IMR-90 (cell line): ENCODE measurements at regions not wholly inside any gene's neighbourhood (a gene's known extent, or its start where the extent isn't known, plus 50 kb on each side); places are given as distances from the start of the nearest gene placed in this dataset.

Experiments used
- ATAC-seq: fragments of 200-7000 bp; cut with Tn5 transposase; 2 replicates; pipeline ENCODE4 v1.9.1; 2020; ENCODE audit warnings: low read depth, mild to moderate bottlenecking, moderate library complexity
- BruUV-seq: library from RNA; stranded (reverse); fragments of 400-500 nt; replicated peaks from 2 replicates; lab custom pipeline; 2021; lab: Mats Ljungman, UMichigan
- CTCF ChIA-PET: fragments of 300-600 bp; formaldehyde crosslinking; extraction: SDS; loops from one replicate; lab custom pipeline; 2021; ENCODE audit warnings: antibody characterized with exemption; lab: Yijun Ruan, JAX
- POLR2A ChIA-PET: fragments of 300-600 bp; sonication (Branson Sonifier 250); formaldehyde crosslinking; loops from one replicate; lab custom pipeline; 2022; ENCODE audit warnings: antibody characterized with exemption; ENCODE audit not compliant: unreplicated experiment; lab: Charles Lee
- DNase-seq: peaks from one replicate; pipeline ENCODE4 v3.0.0; 2013
- H2AFZ ChIP-seq: replicated peaks from 2 replicates; pipeline ENCODE3; 2013; ENCODE audit warnings: low read length, mild to moderate bottlenecking; ENCODE audit not compliant: poor library complexity
- H2AK5ac ChIP-seq: 2 replicates; pipeline ENCODE4 v1.6.1; 2013; ENCODE audit warnings: low read depth, low read length, inconsistent platforms
- H2AK9ac ChIP-seq: replicated peaks from 2 replicates; pipeline ENCODE3; 2013; ENCODE audit warnings: mild to moderate bottlenecking, low read depth, low read length, moderate library complexity; ENCODE audit not compliant: poor library complexity
- H2BK120ac ChIP-seq: 2 replicates; pipeline ENCODE4 v1.6.1; 2013; ENCODE audit warnings: low read depth, low read length, inconsistent platforms
- H2BK15ac ChIP-seq: 3 replicates; pipeline ENCODE4 v1.6.1; 2013; ENCODE audit warnings: low read depth, low read length, inconsistent platforms
- H2BK20ac ChIP-seq: 2 replicates; pipeline ENCODE4 v1.6.1; 2013; ENCODE audit warnings: low read depth, mild to moderate bottlenecking, inconsistent platforms, low read length, moderate library complexity
- H2BK5ac ChIP-seq: 2 replicates; pipeline ENCODE4 v1.6.1; 2013; ENCODE audit warnings: mild to moderate bottlenecking, low read depth, low read length, inconsistent platforms; ENCODE audit not compliant: poor library complexity, severe bottlenecking
- H3K14ac ChIP-seq: replicated peaks from 2 replicates; pipeline ENCODE4 v1.6.1; 2013; ENCODE audit warnings: low read depth, low read length, inconsistent platforms
- H3K18ac ChIP-seq: 2 replicates; pipeline ENCODE4 v1.6.1; 2013; ENCODE audit warnings: low read depth, low read length, control low read depth
- H3K23ac ChIP-seq: 2 replicates; pipeline ENCODE4 v1.6.1; 2013; ENCODE audit warnings: low read depth, low read length, inconsistent platforms
- H3K27ac ChIP-seq: 2 replicates; pipeline ENCODE4 v1.5.1; 2013; ENCODE audit warnings: mild to moderate bottlenecking, control low read depth, low read length; ENCODE audit not compliant: insufficient read depth
- H3K27me3 ChIP-seq: 2 replicates; pipeline ENCODE4 v1.6.1; 2013; ENCODE audit warnings: low read length; ENCODE audit not compliant: control insufficient read depth, insufficient read depth
- H3K36me3 ChIP-seq: 2 replicates; pipeline ENCODE4 v1.6.1; 2013; ENCODE audit warnings: low read length, mixed read lengths; ENCODE audit not compliant: control insufficient read depth, insufficient read depth
- H3K4ac ChIP-seq: 2 replicates; pipeline ENCODE4 v1.6.1; 2013; ENCODE audit warnings: low read depth, low read length, inconsistent platforms
- H3K4me1 ChIP-seq: 2 replicates; pipeline ENCODE4 v1.6.1; 2013; ENCODE audit warnings: low read length, mixed read lengths; ENCODE audit not compliant: control insufficient read depth, insufficient read depth
- H3K4me2 ChIP-seq: 2 replicates; pipeline ENCODE4 v1.6.1; 2013; ENCODE audit warnings: low read depth, mild to moderate bottlenecking, control low read depth, low read length, moderate library complexity
- H3K4me3 ChIP-seq: 2 replicates; pipeline ENCODE4 v1.5.1; 2013; ENCODE audit warnings: low read depth, mild to moderate bottlenecking, control low read depth, low read length, moderate library complexity; ENCODE audit not compliant: insufficient read depth
- H3K56ac ChIP-seq: 2 replicates; pipeline ENCODE4 v1.6.1; 2013; ENCODE audit warnings: low read length, inconsistent platforms; ENCODE audit not compliant: insufficient read depth; ENCODE audit errors: extremely low read depth
- H3K79me1 ChIP-seq, 2 experiments: 2 replicates each; pipeline ENCODE4 v1.6.1; 2013; ENCODE audit warnings: low read length in 2 of 2, inconsistent platforms in 1 of 2, low read depth in 1 of 2
- H3K9ac ChIP-seq: 2 replicates; pipeline ENCODE4 v1.6.1; 2013; ENCODE audit warnings: low read depth, low read length, control low read depth
- H3K9me1 ChIP-seq: 2 replicates; pipeline ENCODE4 v1.6.1; 2013; ENCODE audit warnings: low read length, inconsistent platforms; ENCODE audit not compliant: insufficient read depth
- H3K9me3 ChIP-seq: 2 replicates; pipeline ENCODE4 v1.6.1; 2013; ENCODE audit warnings: low read length; ENCODE audit not compliant: control insufficient read depth, insufficient read depth
- H4K20me1 ChIP-seq: 2 replicates; pipeline ENCODE4 v1.6.1; 2013; ENCODE audit warnings: low read length, inconsistent platforms; ENCODE audit not compliant: insufficient read depth
- H4K5ac ChIP-seq: 2 replicates; pipeline ENCODE4 v1.6.1; 2013; ENCODE audit warnings: mild to moderate bottlenecking, low read depth, low read length, control low read depth
- H4K8ac ChIP-seq, 2 experiments: 2 replicates each; pipeline ENCODE4 v1.6.1; 2013; ENCODE audit warnings: low read depth in 2 of 2, low read length in 2 of 2, control low read depth in 1 of 2, inconsistent platforms in 1 of 2
- H4K91ac ChIP-seq: 2 replicates; pipeline ENCODE4 v1.6.1; 2013; ENCODE audit warnings: low read depth, low read length, inconsistent platforms; ENCODE audit not compliant: insufficient read depth
- CTCF ChIP-seq: conservative IDR thresholded peaks from 2 replicates; pipeline ENCODE4 v1.5.1; 2012; ENCODE audit warnings: mild to moderate bottlenecking, low read depth, low read length, improper control_type of control experiment
- RAD21 ChIP-seq: IDR thresholded peaks from 2 replicates; pipeline ENCODE4 v1.6.1; 2012; ENCODE audit warnings: low read length, improper control_type of control experiment
- RFX5 ChIP-seq: IDR thresholded peaks from 2 replicates; pipeline ENCODE4 v1.8.0; 2012; ENCODE audit warnings: low read depth, mild to moderate bottlenecking, low read length, moderate library complexity
- SMC3 ChIP-seq: fragments of 150-350 bp; IDR thresholded peaks from 2 replicates; pipeline ENCODE4 v1.6.1; 2016; ENCODE audit warnings: low read depth, mild to moderate bottlenecking, antibody characterized with exemption, low read length, moderate library complexity
- WGBS, 2 experiments: methylation state at CpG; one replicate each; pipeline versions ENCODE4 v1.1.5 to v1.1.7; 2013; ENCODE audit warnings: missing lambda C conversion rate in 2 of 2; ENCODE audit not compliant: insufficient read length in 1 of 2; ENCODE audit errors: extremely low coverage in 2 of 2; 5-methylcytosine and 5-hydroxymethylcytosine counted together
- dilution Hi-C: fragments of 300-500 bp; cut with HindIII; formaldehyde crosslinking; loops from one replicate; pipeline ENCODE4 v1.14.3; 2018; ENCODE audit warnings: low sequenced_read_pairs; ENCODE audit not compliant: unreplicated experiment
- in situ Hi-C: fragments of 300-500 bp; cut with MboI; formaldehyde crosslinking; loops from 3 replicates; pipeline ENCODE4 v1.14.3; 2019; ENCODE audit warnings: low sequenced_read_pairs, inconsistent platforms, mixed read lengths
- intact Hi-C: fragments of 100-400 bp; cut with micrococcal nuclease; formaldehyde crosslinking; loops from 2 replicates; pipeline ENCODE4 v1.10.0; 2022
- TF ChIP-seq, protein P1 (sequence below): fragments of 150-350 bp; IDR thresholded peaks from 2 replicates; pipeline ENCODE4 v1.6.1; 2016; ENCODE audit warnings: low read depth, mild to moderate bottlenecking, low read length, moderate library complexity, borderline replicate concordance

GRCh38 chr9:104025945-104026344, 68.2 kb upstream of the SMC2 start:
- ChIA-PET CTCF (no interaction called here), POLR2A (no interaction called here)
- Histone ChIP-seq H4K5ac (no peak overlapping the region), H3K4me1 (no peaks in the 10 kb centered on the region), H2BK15ac (no peak overlapping the region), H4K91ac (no peak overlapping the region), H2BK20ac (no peak overlapping the region), H3K9me1 (no peaks in the 10 kb centered on the region), H3K4me3 (no peak overlapping the region), H2BK5ac (no peak overlapping the region), H3K79me1 (no peaks in the 10 kb centered on the region), H3K14ac (no peak overlapping the region), H3K9me3 (no peaks in the 10 kb centered on the region), H2AK5ac (no peak overlapping the region), H3K56ac (no peak overlapping the region), H2AFZ (no peak overlapping the region), H2AK9ac (no peak overlapping the region), H3K36me3 (no peaks in the 10 kb centered on the region), H4K20me1 (no peaks in the 10 kb centered on the region), H3K9ac (no peak overlapping the region), H3K18ac (no peak overlapping the region), H3K23ac (no peak overlapping the region), H3K27me3 (no peaks in the 10 kb centered on the region), H2BK120ac (no peak overlapping the region), H3K4ac (no peak overlapping the region), H3K27ac (no peak overlapping the region), H4K8ac (no peak overlapping the region), H3K4me2 (no peak overlapping the region)
- dilution Hi-C loops (no loop called here), in situ Hi-C loops (loop anchor here (25.0 kb wide), 1 partner anchor 361 kb away; no protein-coding TSS in a partner anchor), intact Hi-C loops (loop anchor here (1.0 to 2.0 kb wide), 4 partner anchors 68 to 717 kb away; partner anchors contain the start of gene SMC2)
- no TSS peak for BruUV-seq
- WGBS, 2 experiments: no CpG with 5 or more reads among the region's 2 CpGs
- no peak for ATAC-seq
- DNase-seq: peak; percentile 7
- TF ChIP-seq SMC3 (peak; percentile 37; the same call in 1 of the 2 replicates), RFX5 (no peak), CTCF (peak; percentile 36), RAD21 (peak; percentile 36)
- TF ChIP-seq, protein P1, sequence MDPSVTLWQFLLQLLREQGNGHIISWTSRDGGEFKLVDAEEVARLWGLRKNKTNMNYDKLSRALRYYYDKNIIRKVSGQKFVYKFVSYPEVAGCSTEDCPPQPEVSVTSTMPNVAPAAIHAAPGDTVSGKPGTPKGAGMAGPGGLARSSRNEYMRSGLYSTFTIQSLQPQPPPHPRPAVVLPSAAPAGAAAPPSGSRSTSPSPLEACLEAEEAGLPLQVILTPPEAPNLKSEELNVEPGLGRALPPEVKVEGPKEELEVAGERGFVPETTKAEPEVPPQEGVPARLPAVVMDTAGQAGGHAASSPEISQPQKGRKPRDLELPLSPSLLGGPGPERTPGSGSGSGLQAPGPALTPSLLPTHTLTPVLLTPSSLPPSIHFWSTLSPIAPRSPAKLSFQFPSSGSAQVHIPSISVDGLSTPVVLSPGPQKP: no peak
